ENCODE measurements at regions not wholly inside any gene's neighbourhood (a gene's known extent, or its start where the extent isn't known, plus 50 kb on each side); places are given as distances from the start of the nearest gene placed in this dataset.

GRCh38 chr9:90095682-90096081 lies 490.9 kb downstream of the GADD45G start:
- ATAC-seq (no peak), DNase-seq (ENCODE audit: low read depth, low spot score) (no peak)
- Histone ChIP-seq H3K4me1 (ENCODE audit: control insufficient read depth in 1 of 2, insufficient read depth in 2 of 2, low read length in 2 of 2) (no peaks in the 10 kb centered on the region), H3K4me3 (replicated peaks in 1 of 2; ENCODE audit: low read depth in 1 of 2, low read length in 2 of 2) (no peak overlapping the region), H3K4me2 (ENCODE audit: low read length) (no peak overlapping the region), H3K9ac (ENCODE audit: low read length) (no peak overlapping the region), H3K36me3 (ENCODE audit: control insufficient read depth in 1 of 2, insufficient read depth in 2 of 2, low read length in 2 of 2) (no peaks in the 10 kb centered on the region), H3K9me3 (ENCODE audit: control insufficient read depth in 1 of 2, insufficient read depth in 1 of 2, low read depth in 1 of 2, low read length in 2 of 2) (no peaks in the 10 kb centered on the region), H3K27me3 (ENCODE audit: insufficient read depth, low read length) (peaks cover 40% of the 10 kb centered on the region), H3K9me2 (ENCODE audit: insufficient read depth) (no peaks in the 10 kb centered on the region), H3K27ac (ENCODE audit: low read depth, low read length) (no peak overlapping the region), H2AFZ (ENCODE audit: low read depth, low read length, poor library complexity, severe bottlenecking) (no peak overlapping the region), H4K20me1 (ENCODE audit: insufficient read depth) (no peaks in the 10 kb centered on the region; the same call in 1 of the 2 replicates), H3K79me2 (ENCODE audit: insufficient read depth, low read length) (no peaks in the 10 kb centered on the region)
- RAD21 ChIA-PET (ENCODE audit: low non-redundant PET in 1 of 2, low total read pairs in 2 of 2, uncharacterized antibody in 2 of 2, unreplicated experiment in 2 of 2), result no interaction called here
- TF ChIP-seq SRF (IDR thresholded peaks at IDR 0.05; ENCODE audit: low read depth) (no peak), ATF3 (IDR thresholded peaks at IDR 0.05) (no peak), ZFX (IDR thresholded peaks at IDR 0.05) (no peak), ZNF274 (IDR thresholded peaks at IDR 0.05; ENCODE audit: low read depth, low read length) (no peak), SP1 (IDR thresholded peaks at IDR 0.05; ENCODE audit: low read depth) (no peak), RAD21 (IDR thresholded peaks at IDR 0.05; ENCODE audit: low read depth) (no peak), FOSL1 (IDR thresholded peaks at IDR 0.05; ENCODE audit: low read depth) (no peak), EGR1 (IDR thresholded peaks at IDR 0.05; ENCODE audit: low read depth) (no peak), EZH2 (IDR thresholded peaks at IDR 0.05) (no peak), SIN3A (IDR thresholded peaks at IDR 0.05; ENCODE audit: low read depth) (no peak), CEBPB (IDR thresholded peaks at IDR 0.05; ENCODE audit: low read depth) (no peak), POLR2A (IDR thresholded peaks at IDR 0.05; ENCODE audit: borderline replicate concordance, extremely low read depth, insufficient read depth, insufficient read length) (no peak)
- TF ChIP-seq, protein P1, sequence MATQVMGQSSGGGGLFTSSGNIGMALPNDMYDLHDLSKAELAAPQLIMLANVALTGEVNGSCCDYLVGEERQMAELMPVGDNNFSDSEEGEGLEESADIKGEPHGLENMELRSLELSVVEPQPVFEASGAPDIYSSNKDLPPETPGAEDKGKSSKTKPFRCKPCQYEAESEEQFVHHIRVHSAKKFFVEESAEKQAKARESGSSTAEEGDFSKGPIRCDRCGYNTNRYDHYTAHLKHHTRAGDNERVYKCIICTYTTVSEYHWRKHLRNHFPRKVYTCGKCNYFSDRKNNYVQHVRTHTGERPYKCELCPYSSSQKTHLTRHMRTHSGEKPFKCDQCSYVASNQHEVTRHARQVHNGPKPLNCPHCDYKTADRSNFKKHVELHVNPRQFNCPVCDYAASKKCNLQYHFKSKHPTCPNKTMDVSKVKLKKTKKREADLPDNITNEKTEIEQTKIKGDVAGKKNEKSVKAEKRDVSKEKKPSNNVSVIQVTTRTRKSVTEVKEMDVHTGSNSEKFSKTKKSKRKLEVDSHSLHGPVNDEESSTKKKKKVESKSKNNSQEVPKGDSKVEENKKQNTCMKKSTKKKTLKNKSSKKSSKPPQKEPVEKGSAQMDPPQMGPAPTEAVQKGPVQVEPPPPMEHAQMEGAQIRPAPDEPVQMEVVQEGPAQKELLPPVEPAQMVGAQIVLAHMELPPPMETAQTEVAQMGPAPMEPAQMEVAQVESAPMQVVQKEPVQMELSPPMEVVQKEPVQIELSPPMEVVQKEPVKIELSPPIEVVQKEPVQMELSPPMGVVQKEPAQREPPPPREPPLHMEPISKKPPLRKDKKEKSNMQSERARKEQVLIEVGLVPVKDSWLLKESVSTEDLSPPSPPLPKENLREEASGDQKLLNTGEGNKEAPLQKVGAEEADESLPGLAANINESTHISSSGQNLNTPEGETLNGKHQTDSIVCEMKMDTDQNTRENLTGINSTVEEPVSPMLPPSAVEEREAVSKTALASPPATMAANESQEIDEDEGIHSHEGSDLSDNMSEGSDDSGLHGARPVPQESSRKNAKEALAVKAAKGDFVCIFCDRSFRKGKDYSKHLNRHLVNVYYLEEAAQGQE (IDR thresholded peaks at IDR 0.05; ENCODE audit: low read depth), result no peak
- TF ChIP-seq, protein P2, sequence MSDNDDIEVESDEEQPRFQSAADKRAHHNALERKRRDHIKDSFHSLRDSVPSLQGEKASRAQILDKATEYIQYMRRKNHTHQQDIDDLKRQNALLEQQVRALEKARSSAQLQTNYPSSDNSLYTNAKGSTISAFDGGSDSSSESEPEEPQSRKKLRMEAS (IDR thresholded peaks at IDR 0.05), result no peak
- TF ChIP-seq, protein P3, sequence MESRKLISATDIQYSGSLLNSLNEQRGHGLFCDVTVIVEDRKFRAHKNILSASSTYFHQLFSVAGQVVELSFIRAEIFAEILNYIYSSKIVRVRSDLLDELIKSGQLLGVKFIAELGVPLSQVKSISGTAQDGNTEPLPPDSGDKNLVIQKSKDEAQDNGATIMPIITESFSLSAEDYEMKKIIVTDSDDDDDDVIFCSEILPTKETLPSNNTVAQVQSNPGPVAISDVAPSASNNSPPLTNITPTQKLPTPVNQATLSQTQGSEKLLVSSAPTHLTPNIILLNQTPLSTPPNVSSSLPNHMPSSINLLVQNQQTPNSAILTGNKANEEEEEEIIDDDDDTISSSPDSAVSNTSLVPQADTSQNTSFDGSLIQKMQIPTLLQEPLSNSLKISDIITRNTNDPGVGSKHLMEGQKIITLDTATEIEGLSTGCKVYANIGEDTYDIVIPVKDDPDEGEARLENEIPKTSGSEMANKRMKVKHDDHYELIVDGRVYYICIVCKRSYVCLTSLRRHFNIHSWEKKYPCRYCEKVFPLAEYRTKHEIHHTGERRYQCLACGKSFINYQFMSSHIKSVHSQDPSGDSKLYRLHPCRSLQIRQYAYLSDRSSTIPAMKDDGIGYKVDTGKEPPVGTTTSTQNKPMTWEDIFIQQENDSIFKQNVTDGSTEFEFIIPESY (IDR thresholded peaks at IDR 0.05; ENCODE audit: extremely low read depth, insufficient replicate concordance, low read length), result no peak
- POLR2A ChIA-PET, result no interaction called here
- BruUV-seq (replicated peaks), result no TSS peak
- intact Hi-C loops (cut with micrococcal nuclease), result no loop called here
- CTCF ChIA-PET, result interaction anchor here (1.1 to 3.7 kb wide), 3 partner anchors 493 to 502 kb away, joined by 5 to 12 read pairs (median 7); no protein-coding TSS in a partner anchor
